A673 (cell line): ENCODE measurements at regions not wholly inside any gene's neighbourhood (a gene's known extent, or its start where the extent isn't known, plus 50 kb on each side); places are given as distances from the start of the nearest gene placed in this dataset.

ENCODE experiments used
- BruUV-seq: library from RNA; stranded (reverse); fragments of 400-500 nt; replicated peaks from 2 replicates; lab custom pipeline; 2021; lab: Mats Ljungman, UMichigan
- CTCF ChIA-PET: fragments of 300-600 bp; sonication (Branson Sonifier 250); formaldehyde crosslinking; loops from one replicate; lab custom pipeline; 2022; ENCODE audit warnings: antibody characterized with exemption; lab: Charles Lee
- POLR2A ChIA-PET: fragments of 300-600 bp; sonication (Branson Sonifier 250); formaldehyde crosslinking; loops from one replicate; lab custom pipeline; 2022; ENCODE audit warnings: antibody characterized with exemption; ENCODE audit not compliant: low non-redundant PET; lab: Charles Lee
- DNase-seq: peaks from one replicate; pipeline ENCODE4 v3.0.0-alpha.2; 2015; ENCODE audit warnings: low spot score
- H3K27ac ChIP-seq: fragments of 200-600 bp; sonication (generic); 2 replicates; pipeline ENCODE4 v1.5.1; 2016; ENCODE audit warnings: mixed run types, low read depth, mild to moderate bottlenecking, mixed read lengths, antibody characterized with exemption, low read length; ENCODE audit not compliant: poor library complexity, severe bottlenecking
- H3K27me3 ChIP-seq: fragments of 200-600 bp; sonication (generic); replicated peaks from 2 replicates; pipeline ENCODE4 v1.6.1; 2017; ENCODE audit warnings: mixed run types, low read depth, mild to moderate bottlenecking, mixed read lengths, antibody characterized with exemption, low read length; ENCODE audit not compliant: insufficient read depth, poor library complexity
- H3K36me3 ChIP-seq: fragments of 200-600 bp; sonication (generic); 2 replicates; pipeline ENCODE4 v1.6.1; 2016; ENCODE audit warnings: mixed run types, mild to moderate bottlenecking, mixed read lengths, antibody characterized with exemption, low read length; ENCODE audit not compliant: insufficient read depth, poor library complexity, severe bottlenecking
- H3K4me1 ChIP-seq: fragments of 200-600 bp; sonication (generic); 2 replicates; pipeline ENCODE4 v1.6.1; 2017; ENCODE audit warnings: mixed run types, mild to moderate bottlenecking, mixed read lengths, antibody characterized with exemption, low read length; ENCODE audit not compliant: insufficient read depth, poor library complexity, severe bottlenecking
- H3K4me3 ChIP-seq: fragments of 200-600 bp; sonication (generic); 2 replicates; pipeline ENCODE4 v1.5.1; 2016; ENCODE audit warnings: low read depth, mixed run types, mild to moderate bottlenecking, mixed read lengths, low read length; ENCODE audit not compliant: poor library complexity, severe bottlenecking
- H3K9me3 ChIP-seq: fragments of 200-600 bp; sonication (generic); 2 replicates; pipeline ENCODE4 v1.6.1; 2016; ENCODE audit warnings: mixed run types, low read depth, mild to moderate bottlenecking, mixed read lengths, antibody characterized with exemption, low read length; ENCODE audit not compliant: poor library complexity, severe bottlenecking
- CTCF ChIP-seq: fragments of 300-800, 200-600 bp; sonication (generic); conservative IDR thresholded peaks from 2 replicates; pipeline ENCODE4 v1.5.1; 2017; ENCODE audit warnings: low read depth, mild to moderate bottlenecking, antibody characterized with exemption, low read length, moderate library complexity, mixed read lengths
- EZH2 ChIP-seq: fragments of 200-600 bp; sonication (generic); IDR thresholded peaks from 2 replicates; pipeline ENCODE4 v1.6.1; 2017; ENCODE audit warnings: borderline replicate concordance, low read depth, mild to moderate bottlenecking, mixed read lengths, antibody characterized with exemption, low read length; ENCODE audit not compliant: poor library complexity, severe bottlenecking
- intact Hi-C: fragments of 100-400 bp; cut with micrococcal nuclease; formaldehyde crosslinking; loops from one replicate; pipeline ENCODE4 v1.10.0; 2022; ENCODE audit not compliant: unreplicated experiment

- no peaks in the 10 kb centered on the region for H3K36me3 ChIP-seq
- no TSS peak for BruUV-seq
- no peaks in the 10 kb centered on the region for H3K4me1 ChIP-seq
- no peaks in the 10 kb centered on the region for H3K27me3 ChIP-seq
- intact Hi-C loops: no loop called here
- ChIA-PET POLR2A (no interaction called here), CTCF (no interaction called here)
- DNase-seq: no peak
- no peak overlapping the region for H3K4me3 ChIP-seq
- no peaks in the 10 kb centered on the region for H3K9me3 ChIP-seq
- H3K27ac ChIP-seq: no peak overlapping the region
- TF ChIP-seq EZH2 (no peak), CTCF (no peak)
Measured at GRCh38 chr9:84460695-84461094, 120.1 kb upstream of the SLC28A3 start.

GRCh38 chr9:84463272-84463671, 122.7 kb upstream of the SLC28A3 start:
- Histone ChIP-seq H3K36me3 (no peaks in the 10 kb centered on the region), H3K4me1 (no peaks in the 10 kb centered on the region), H3K27ac (no peak overlapping the region), H3K9me3 (no peaks in the 10 kb centered on the region), H3K27me3 (no peaks in the 10 kb centered on the region), H3K4me3 (no peak overlapping the region)
- CTCF ChIA-PET: no interaction called here
- POLR2A ChIA-PET: no interaction called here
- intact Hi-C loops: no loop called here
- BruUV-seq: no TSS peak
- DNase-seq: no peak
- TF ChIP-seq EZH2 (no peak), CTCF (no peak)

GRCh38 chr9:84466580-84467285, 126.2 kb upstream of the SLC28A3 start:
- H3K36me3 ChIP-seq: no peaks in the 10 kb centered on the region
- CTCF ChIA-PET: no interaction called here
- BruUV-seq: no TSS peak
- TF ChIP-seq CTCF: no peak
- no peak for TF ChIP-seq EZH2
- H3K4me3 ChIP-seq: no peak overlapping the region
- intact Hi-C loops: no loop called here
- no peaks in the 10 kb centered on the region for H3K9me3 ChIP-seq
- no peaks in the 10 kb centered on the region for H3K27me3 ChIP-seq
- POLR2A ChIA-PET: no interaction called here
- DNase-seq: no peak
- no peak overlapping the region for H3K27ac ChIP-seq
- H3K4me1 ChIP-seq: no peaks in the 10 kb centered on the region
